MM.1S (cell line): ENCODE measurements at regions not wholly inside any gene's neighbourhood (a gene's known extent, or its start where the extent isn't known, plus 50 kb on each side); places are given as distances from the start of the nearest gene placed in this dataset.

ENCODE experiments used
- CTCF ChIP-seq: fragments of 300-600 bp; sonication (generic); IDR thresholded peaks from 2 replicates; pipeline ENCODE4 v1.5.1; 2016; ENCODE audit warnings: antibody characterized with exemption, low read length, mixed read lengths
- EZH2 ChIP-seq: fragments of 300-600 bp; sonication (generic); optimal IDR thresholded peaks from 2 replicates; pipeline ENCODE3; 2017; ENCODE audit warnings: low read depth, mild to moderate bottlenecking, antibody characterized with exemption, low read length, mixed read lengths
- EZH2phosphoT487 ChIP-seq: fragments of 300-600 bp; sonication (generic); IDR thresholded peaks from 2 replicates; pipeline ENCODE4 v1.6.1; 2018; ENCODE audit warnings: antibody characterized with exemption, low read length

- no peak for TF ChIP-seq CTCF
- no peak for TF ChIP-seq EZH2
- TF ChIP-seq EZH2phosphoT487, result no peak
Observed at GRCh38 chr14:29350496-29350895, 577.2 kb downstream of the PRKD1 start.
